ENCODE measurements at regions not wholly inside any gene's neighbourhood (a gene's known extent, or its start where the extent isn't known, plus 50 kb on each side); places are given as distances from the start of the nearest gene placed in this dataset.

- TF ChIP-seq, protein P1, sequence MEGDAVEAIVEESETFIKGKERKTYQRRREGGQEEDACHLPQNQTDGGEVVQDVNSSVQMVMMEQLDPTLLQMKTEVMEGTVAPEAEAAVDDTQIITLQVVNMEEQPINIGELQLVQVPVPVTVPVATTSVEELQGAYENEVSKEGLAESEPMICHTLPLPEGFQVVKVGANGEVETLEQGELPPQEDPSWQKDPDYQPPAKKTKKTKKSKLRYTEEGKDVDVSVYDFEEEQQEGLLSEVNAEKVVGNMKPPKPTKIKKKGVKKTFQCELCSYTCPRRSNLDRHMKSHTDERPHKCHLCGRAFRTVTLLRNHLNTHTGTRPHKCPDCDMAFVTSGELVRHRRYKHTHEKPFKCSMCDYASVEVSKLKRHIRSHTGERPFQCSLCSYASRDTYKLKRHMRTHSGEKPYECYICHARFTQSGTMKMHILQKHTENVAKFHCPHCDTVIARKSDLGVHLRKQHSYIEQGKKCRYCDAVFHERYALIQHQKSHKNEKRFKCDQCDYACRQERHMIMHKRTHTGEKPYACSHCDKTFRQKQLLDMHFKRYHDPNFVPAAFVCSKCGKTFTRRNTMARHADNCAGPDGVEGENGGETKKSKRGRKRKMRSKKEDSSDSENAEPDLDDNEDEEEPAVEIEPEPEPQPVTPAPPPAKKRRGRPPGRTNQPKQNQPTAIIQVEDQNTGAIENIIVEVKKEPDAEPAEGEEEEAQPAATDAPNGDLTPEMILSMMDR (IDR thresholded peaks at IDR 0.05), result no peak
- no peak for TF ChIP-seq POLR2A (IDR thresholded peaks at IDR 0.05)
Measured at GRCh38 chr5:6319116-6319515, 59.2 kb downstream of the MED10 start.

Measured in heart left ventricle (tissue), 13 donors.